Heart right ventricle (tissue), 16 donors: ENCODE measurements at regions not wholly inside any gene's neighbourhood (a gene's known extent, or its start where the extent isn't known, plus 50 kb on each side); places are given as distances from the start of the nearest gene placed in this dataset.

ENCODE experiments used
- ATAC-seq, 8 donors: fragments of 200-7000 bp; cut with Tn5 transposase; one replicate each; pipeline ENCODE4 v1.9.1; 2020; ENCODE audit warnings: mild to moderate bottlenecking in 8 of 8, moderate library complexity in 8 of 8, moderate number of reproducible peaks in 1 of 8
- DNase-seq, 2 donors: peaks; one replicate each; pipeline ENCODE4 v3.0.0-alpha.2; 2020
- H3K27ac ChIP-seq, 10 donors: fragments of 200-600 bp; sonication (generic) in 2 of 10; one replicate each; pipeline versions ENCODE4 v1.5.0 to v1.8.0; 2020 to 2022; ENCODE audit warnings: mild to moderate bottlenecking in 3 of 10
- H3K27me3 ChIP-seq, 7 donors: fragments of 200-600 bp; one replicate each; pipeline ENCODE4 v1.8.0; 2021 to 2022; ENCODE audit warnings: mild to moderate bottlenecking in 2 of 7
- H3K36me3 ChIP-seq, 9 donors: fragments of 200-600 bp; sonication (generic) in 1 of 9; one replicate each; pipeline versions ENCODE4 v1.5.0 to v1.8.0; 2020 to 2022; ENCODE audit warnings: mild to moderate bottlenecking in 2 of 9
- H3K4me1 ChIP-seq, 9 donors: fragments of 200-600 bp; sonication (generic) in 1 of 9; one replicate each; pipeline versions ENCODE4 v1.5.0 to v1.8.0; 2020 to 2022; ENCODE audit warnings: mild to moderate bottlenecking in 4 of 9
- H3K4me3 ChIP-seq, 10 donors: fragments of 200-600 bp; sonication (generic) in 2 of 10; one replicate each; pipeline versions ENCODE4 v1.5.0 to v1.8.0; 2020 to 2022; ENCODE audit warnings: mild to moderate bottlenecking in 7 of 10, moderate library complexity in 2 of 10
- H3K9me3 ChIP-seq, 11 donors: fragments of 200-600 bp in 10 of 11; sonication (generic) in 2 of 11; one replicate each; pipeline versions ENCODE4 v1.5.0 to v1.8.0; 2013 to 2022; ENCODE audit warnings: mild to moderate bottlenecking in 2 of 11, control low read depth in 1 of 11, moderate library complexity in 1 of 11
- WGBS, 2 donors: extraction: QIAGEN DNeasy Blood & Tissue Kit; methylation state at CpG; one replicate each; pipeline ENCODE4 v1.1.7; 2013; ENCODE audit warnings: inconsistent platforms in 1 of 2; 5-methylcytosine and 5-hydroxymethylcytosine counted together
- intact Hi-C, 10 donors: fragments of 100-400 bp; cut with DNase I; formaldehyde crosslinking; loops; one replicate each; pipeline versions ENCODE4 v1.11.1 to v1.14.2; 2022
- TF ChIP-seq, protein P1 (sequence below), 9 donors: fragments of 200-600 bp; sonication (generic) in 2 of 9; IDR thresholded peaks; one replicate each; pipeline versions ENCODE4 v1.5.0 to v1.8.0; 2021 to 2022; ENCODE audit warnings: antibody characterized with exemption in 9 of 9, mild to moderate bottlenecking in 5 of 9, moderate library complexity in 1 of 9
- donor health status: Arrhythmogenic right ventricular cardiomyopathy.
- donor health status: ischemic (EF 13 %, LVEDD 7.1; RV severe dilation, severe dysfunction).
- donor health status: healthy with polysubstance abuse.
- donor health status: DM: no; HTN: yes; CAD: no.
- donor health status: DM: no; HTN: no; CAD: no.
- donor health status: ischemic (EF 25% LVEDD 6.9; RV normal size, moderate dysfunction).
- donor health status: ischemic (EF 25% LVEDD 5.7; RV mildly dilated, moderate dysfunction).
- donor health status: healthy.
- donor health status: DM: yes; HTN: yes; CAD: no.
- donor health status: Ischemic cardiomyopathy.
- donor health status: ischemic (EF 35%, LVEDD 5.7; RV mildly dilated, moderate dysfunction).
- donor health status: nonischemic (EF 11% LVEDD 7.7; RV severe dilation, severe dysfunction).
- donor health status: DM: yes; HTN: yes; CAD: no.
- donor health status: PGD.
- donor health status: ischemic (EF 29% LVEDD 5.4; RV normal size, mild dysfunction).
- donor health status: nonischemic (EF 23%, LVEDD 6.1; RV moderate dilation, normal function).

DNA sequence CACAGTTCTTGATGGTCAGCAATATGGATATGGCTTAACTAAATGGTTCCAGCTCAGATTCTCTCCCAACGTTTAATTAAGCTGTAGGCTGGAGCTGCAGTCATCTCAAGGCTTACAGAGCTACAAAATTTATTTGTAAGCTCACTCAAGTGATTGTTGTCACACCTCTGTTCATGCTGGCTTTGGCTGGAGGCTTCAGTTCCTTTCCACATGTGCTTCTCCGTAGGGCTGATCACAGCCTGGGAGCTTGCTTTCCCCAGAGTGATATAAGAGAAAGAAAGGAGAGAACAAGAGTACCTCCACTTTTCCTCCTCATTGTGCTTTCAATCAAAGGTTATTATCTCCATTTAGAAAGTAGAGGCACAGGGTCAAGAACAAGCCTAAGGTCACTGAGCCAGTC is 182.7 kb upstream of the KCNN2 start:
- Histone ChIP-seq H3K36me3 (no peaks in the 10 kb centered on the region), H3K4me3 (no peak overlapping the region), H3K27me3 (no peaks in the 10 kb centered on the region), H3K4me1 (peaks cover 0 to 25% (median 0%) of the 10 kb centered on the region in 9 donors), H3K27ac (peak overlapping the region in 1 of 10 donors; percentile 11), H3K9me3 (peaks cover 0 to 29% (median 0%) of the 10 kb centered on the region in 11 donors)
- no peak for DNase-seq
- WGBS, 2 donors = 46 to 52% methylated on average over 2 of the region's 2 CpGs
- intact Hi-C loops = no loop called here
- peak in 1 of 8 donors; percentile 24 for ATAC-seq
- TF ChIP-seq, protein P1, sequence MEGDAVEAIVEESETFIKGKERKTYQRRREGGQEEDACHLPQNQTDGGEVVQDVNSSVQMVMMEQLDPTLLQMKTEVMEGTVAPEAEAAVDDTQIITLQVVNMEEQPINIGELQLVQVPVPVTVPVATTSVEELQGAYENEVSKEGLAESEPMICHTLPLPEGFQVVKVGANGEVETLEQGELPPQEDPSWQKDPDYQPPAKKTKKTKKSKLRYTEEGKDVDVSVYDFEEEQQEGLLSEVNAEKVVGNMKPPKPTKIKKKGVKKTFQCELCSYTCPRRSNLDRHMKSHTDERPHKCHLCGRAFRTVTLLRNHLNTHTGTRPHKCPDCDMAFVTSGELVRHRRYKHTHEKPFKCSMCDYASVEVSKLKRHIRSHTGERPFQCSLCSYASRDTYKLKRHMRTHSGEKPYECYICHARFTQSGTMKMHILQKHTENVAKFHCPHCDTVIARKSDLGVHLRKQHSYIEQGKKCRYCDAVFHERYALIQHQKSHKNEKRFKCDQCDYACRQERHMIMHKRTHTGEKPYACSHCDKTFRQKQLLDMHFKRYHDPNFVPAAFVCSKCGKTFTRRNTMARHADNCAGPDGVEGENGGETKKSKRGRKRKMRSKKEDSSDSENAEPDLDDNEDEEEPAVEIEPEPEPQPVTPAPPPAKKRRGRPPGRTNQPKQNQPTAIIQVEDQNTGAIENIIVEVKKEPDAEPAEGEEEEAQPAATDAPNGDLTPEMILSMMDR (IDR thresholded peaks at IDR 0.05) = no peak

DNA sequence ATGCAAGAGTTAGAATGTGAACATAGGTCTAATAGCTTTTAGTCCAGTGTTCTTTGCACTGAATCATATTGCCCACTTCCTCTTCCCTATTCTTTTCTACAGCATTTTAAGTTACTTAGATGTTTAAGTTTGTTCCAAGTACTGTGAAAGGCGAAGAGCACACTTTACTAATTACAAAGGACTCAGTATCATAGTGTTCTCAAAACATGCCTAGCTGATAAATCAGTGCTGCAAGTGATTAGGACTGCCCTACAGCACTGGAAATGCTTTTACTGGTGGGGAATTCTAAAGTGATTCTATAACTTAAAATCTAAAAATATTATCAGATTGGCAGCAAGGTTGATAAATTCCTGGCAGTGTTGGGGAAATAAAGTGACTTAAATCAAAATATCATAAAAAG is 177.9 kb upstream of the KCNN2 start:
- Histone ChIP-seq H3K27ac (no peak overlapping the region), H3K27me3 (no peaks in the 10 kb centered on the region), H3K9me3 (peaks cover 0 to 26% (median 0%) of the 10 kb centered on the region in 11 donors), H3K4me3 (no peak overlapping the region), H3K36me3 (no peaks in the 10 kb centered on the region), H3K4me1 (peaks cover 0 to 47% (median 5%) of the 10 kb centered on the region in 9 donors)
- intact Hi-C loops = loop anchor here in 1 of 10 donors (10.0 kb wide), 1 partner anchor 131 kb away; no protein-coding TSS in a partner anchor
- ATAC-seq (no peak), DNase-seq (no peak)
- 24 to 44% methylated on average over 1 of the region's 1 CpG for WGBS, 2 donors
- TF ChIP-seq, protein P1 (IDR thresholded peaks at IDR 0.05) = no peak

DNA sequence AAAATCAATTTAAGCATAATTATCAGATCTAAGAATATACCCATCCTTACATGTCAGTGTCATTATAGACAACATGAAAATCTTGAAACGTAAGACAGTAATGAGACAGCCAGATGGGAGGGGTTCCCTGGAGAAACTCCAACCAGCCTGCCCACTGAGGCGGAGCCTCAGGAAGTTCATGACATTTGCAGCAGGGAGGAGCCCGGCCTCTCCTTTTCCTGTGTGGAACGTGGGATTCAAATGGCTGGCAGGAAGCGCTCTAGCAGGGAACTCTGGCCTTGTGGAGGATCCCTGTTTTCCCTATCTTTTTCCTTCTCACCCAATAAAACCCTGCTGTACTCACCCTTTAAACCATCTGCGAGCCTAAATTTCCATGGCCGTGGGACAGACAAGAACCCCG is 176.6 kb upstream of the KCNN2 start:
- Histone ChIP-seq H3K36me3 (no peaks in the 10 kb centered on the region), H3K4me1 (peaks cover 0 to 36% (median 5%) of the 10 kb centered on the region in 9 donors), H3K9me3 (peaks cover 0 to 26% (median 0%) of the 10 kb centered on the region in 11 donors), H3K4me3 (peak overlapping the region in 2 of 10 donors; percentile 11 to 21), H3K27ac (peak overlapping the region in 9 of 10 donors; percentile 21 to 71 (median 63)), H3K27me3 (no peaks in the 10 kb centered on the region)
- intact Hi-C loops = loop anchor here in 1 of 10 donors (10.0 kb wide), 1 partner anchor 130 kb away; no protein-coding TSS in a partner anchor
- TF ChIP-seq, protein P1 (IDR thresholded peaks at IDR 0.05) = no peak
- 45 to 60% methylated on average over 8 of the region's 8 CpGs for WGBS, 2 donors
- ATAC-seq (peak; percentile 38 to 93 (median 80)), DNase-seq (peak; percentile 32 to 66)

DNA sequence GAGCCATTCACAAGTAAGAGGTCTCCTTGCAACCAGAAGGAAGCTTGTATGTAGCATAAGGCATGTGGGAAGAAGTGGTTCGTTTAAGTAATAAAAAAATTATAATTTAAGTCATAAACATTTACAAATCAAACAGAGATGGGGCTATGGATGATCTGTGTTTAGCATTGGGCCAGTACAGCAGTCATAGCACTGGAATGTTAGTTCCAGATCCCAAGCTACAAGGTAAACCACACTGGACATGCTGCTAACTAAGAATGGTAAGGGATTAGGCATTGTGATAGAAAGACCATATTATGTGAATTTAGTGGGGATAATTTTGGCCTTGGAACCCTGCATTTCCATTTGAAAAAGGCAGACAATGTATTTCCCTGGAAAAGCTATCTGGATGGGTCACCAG is 170.4 kb upstream of the KCNN2 start:
- TF ChIP-seq, protein P1 (IDR thresholded peaks at IDR 0.05) = no peak
- intact Hi-C loops = no loop called here
- no peak overlapping the region for H3K27ac ChIP-seq
- H3K36me3 ChIP-seq = no peaks in the 10 kb centered on the region
- H3K27me3 ChIP-seq = no peaks in the 10 kb centered on the region
- H3K4me1 ChIP-seq = peaks cover 0 to 16% (median 0%) of the 10 kb centered on the region in 9 donors
- DNase-seq = no peak
- ATAC-seq = no peak
- H3K9me3 ChIP-seq = no peaks in the 10 kb centered on the region
- WGBS, 2 donors = 51 to 68% methylated on average over 1 of the region's 1 CpG
- H3K4me3 ChIP-seq = no peak overlapping the region
